K562 (cell line): ENCODE measurements at regions not wholly inside any gene's neighbourhood (a gene's known extent, or its start where the extent isn't known, plus 50 kb on each side); places are given as distances from the start of the nearest gene placed in this dataset.

Experiments used
- ATAC-seq: fragments of 200-7000 bp; cut with Tn5 transposase; 3 replicates; pipeline ENCODE4 v1.9.1; 2020; ENCODE audit warnings: moderate library complexity
- BruUV-seq: library from RNA; stranded (reverse); fragments of 400-500 nt; replicated peaks from 2 replicates; lab custom pipeline; 2021; lab: Mats Ljungman, UMichigan
- CTCF ChIA-PET: fragments of 300-600 bp; formaldehyde crosslinking; extraction: SDS; loops from one replicate; lab custom pipeline; 2021; ENCODE audit warnings: low intra/inter-chr PET ratio; lab: Yijun Ruan, JAX
- POLR2A ChIA-PET: fragments of 300-600, 350-650 bp; sonication (Branson Sonifier 250); formaldehyde crosslinking; extraction: SDS; loops from one replicate; lab custom pipeline; 2021; ENCODE audit warnings: antibody characterized with exemption, inconsistent platforms; lab: Yijun Ruan, JAX
- DNase-seq, 4 experiments: peaks; one replicate each; pipeline versions ENCODE4 v3.0.0 to v3.0.0-alpha.2; 2011 to 2018; ENCODE audit warnings: low spot score in 3 of 4, mixed read lengths in 3 of 4; ENCODE audit errors: extremely low read depth in 1 of 4
- FAIRE-seq: peaks from 2 replicates; lab custom pipeline; 2011; peaks lifted over from hg19 to GRCh38; lab: Jason Lieb, UNC
- H2AFZ ChIP-seq: 2 replicates; pipeline ENCODE4 v1.6.0; 2011; ENCODE audit warnings: low read depth, low read length, control low read depth, inconsistent platforms
- H3K27ac ChIP-seq: fragments of 200-600 bp; 3 replicates; pipeline ENCODE4 v1.8.0; 2011; ENCODE audit warnings: low read depth, mild to moderate bottlenecking, control low read depth, inconsistent platforms, low read length, moderate library complexity, mixed read lengths; ENCODE audit errors: extremely low read depth
- H3K27me3 ChIP-seq, 2 experiments: fragments of 300-600 bp in 1 of 2; 2 replicates in 1 of 2; 3 replicates in 1 of 2; pipeline versions ENCODE4 v1.6.0 to v1.8.0; 2011; ENCODE audit warnings: inconsistent platforms in 2 of 2, low read length in 2 of 2, mild to moderate bottlenecking in 1 of 2, mixed read lengths in 1 of 2, moderate library complexity in 1 of 2; ENCODE audit not compliant: control insufficient read depth in 2 of 2, insufficient read depth in 2 of 2
- H3K36me3 ChIP-seq: fragments of 300-600 bp; 3 replicates; pipeline ENCODE4 v1.8.0; 2011; ENCODE audit warnings: mild to moderate bottlenecking, low read length, inconsistent platforms; ENCODE audit not compliant: control insufficient read depth, insufficient read depth
- H3K4me1 ChIP-seq, 2 experiments: fragments of 200-600 bp in 1 of 2; replicated peaks in 1 of 2; 2 replicates in 1 of 2; 3 replicates in 1 of 2; pipeline versions ENCODE4 v1.5.1 to v1.8.0; 2011; ENCODE audit warnings: inconsistent platforms in 2 of 2, low read length in 2 of 2, mild to moderate bottlenecking in 1 of 2, mixed read lengths in 1 of 2, moderate library complexity in 1 of 2; ENCODE audit not compliant: control insufficient read depth in 2 of 2, insufficient read depth in 2 of 2
- H3K4me2 ChIP-seq: 2 replicates; pipeline ENCODE4 v1.6.1; 2011; ENCODE audit warnings: low read length, control low read depth, inconsistent platforms, mixed read lengths; ENCODE audit not compliant: insufficient read depth
- H3K4me3 ChIP-seq: fragments of 200-600 bp; sonication (generic), shearing (Covaris generic); 2 replicates; pipeline ENCODE4 v1.5.1; 2016; ENCODE audit warnings: control low read depth, inconsistent platforms
- H3K79me2 ChIP-seq: fragments of 200-600 bp; 3 replicates; pipeline ENCODE4 v1.8.0; 2011; ENCODE audit warnings: low read length, inconsistent platforms; ENCODE audit not compliant: control insufficient read depth, insufficient read depth
- H3K9ac ChIP-seq, 2 experiments: 2 replicates each; pipeline versions ENCODE4 v1.6.0 to v1.6.1; 2011; ENCODE audit warnings: low read depth in 2 of 2, low read length in 2 of 2, control low read depth in 1 of 2, inconsistent platforms in 1 of 2, mild to moderate bottlenecking in 1 of 2, mixed read lengths in 1 of 2; ENCODE audit not compliant: insufficient read depth in 1 of 2
- H3K9me1 ChIP-seq: one replicate; pipeline ENCODE4 v1.6.0; 2011; ENCODE audit warnings: inconsistent platforms, mild to moderate bottlenecking, low read length, moderate library complexity; ENCODE audit not compliant: control insufficient read depth, insufficient read depth
- H3K9me3 ChIP-seq: replicated peaks from 2 replicates; pipeline ENCODE4 v1.5.1; 2011; ENCODE audit warnings: low read depth, low read length, inconsistent platforms; ENCODE audit not compliant: control insufficient read depth, insufficient read depth
- H4K20me1 ChIP-seq: replicated peaks from 2 replicates; pipeline ENCODE4 v1.6.1; 2011; ENCODE audit warnings: low read length, inconsistent platforms, mixed read lengths; ENCODE audit not compliant: control insufficient read depth, insufficient read depth
- ERF ChIP-seq: fragments of 450-650 bp; formaldehyde crosslinking; IDR thresholded peaks from 2 replicates; pipeline ENCODE4 v1.4.0; 2020; ENCODE audit warnings: mild to moderate bottlenecking, mixed read lengths
- EZH2 ChIP-seq: IDR thresholded peaks from 2 replicates; pipeline ENCODE4 v1.6.1; 2012; ENCODE audit warnings: low read depth, mild to moderate bottlenecking, inconsistent platforms, low read length, borderline replicate concordance
- HBP1 ChIP-seq: fragments of 450-650 bp; formaldehyde crosslinking; IDR thresholded peaks from 2 replicates; pipeline ENCODE4 v1.4.0; 2022; ENCODE audit warnings: missing genetic modification characterization
- MYNN ChIP-seq, 2 experiments: sonication (generic); formaldehyde crosslinking in 1 of 2; IDR thresholded peaks; 2 replicates each; pipeline versions ENCODE4 v1.5.0 to v1.6.1; 2016 to 2020; ENCODE audit warnings: antibody characterized with exemption in 1 of 2, missing genetic modification reagents in 1 of 2
- RBM17 ChIP-seq: fragments of 200-400 bp; formaldehyde crosslinking; IDR thresholded peaks from 2 replicates; pipeline ENCODE4 v1.6.1; 2017; ENCODE audit warnings: low read depth, mild to moderate bottlenecking, low read length, borderline replicate concordance
- RBM22 ChIP-seq: fragments of 200-400 bp; formaldehyde crosslinking; IDR thresholded peaks from 2 replicates; pipeline ENCODE4 v1.6.1; 2018; ENCODE audit warnings: low read length, low read depth; ENCODE audit not compliant: poor library complexity, severe bottlenecking
- TCF7L2 ChIP-seq: fragments of 150-350 bp; IDR thresholded peaks from 2 replicates; pipeline ENCODE4 v1.6.1; 2016; ENCODE audit warnings: low read depth, mild to moderate bottlenecking, low read length, moderate library complexity
- ZBTB34 ChIP-seq: fragments of 250-450 bp; sonication (Bioruptor Pico); IDR thresholded peaks from 2 replicates; pipeline ENCODE4 v1.8.0; 2021; ENCODE audit warnings: mild to moderate bottlenecking, moderate library complexity
- ZNF24 ChIP-seq: fragments of 450-650 bp; IDR thresholded peaks from 2 replicates; pipeline ENCODE4 v1.6.1; 2016
- ZNF316 ChIP-seq: fragments of 450-650 bp; IDR thresholded peaks from 2 replicates; pipeline ENCODE4 v1.6.1; 2016
- ZNF407 ChIP-seq: fragments of 450-650 bp; IDR thresholded peaks from 2 replicates; pipeline ENCODE4 v1.6.1; 2016; ENCODE audit warnings: low read depth
- ZNF431 ChIP-seq: sonication (generic); formaldehyde crosslinking; IDR thresholded peaks from 2 replicates; pipeline ENCODE4 v1.8.0; 2022; ENCODE audit warnings: mild to moderate bottlenecking, missing genetic modification reagents
- ZNF584 ChIP-seq: fragments of 200-800 bp; sonication (Bioruptor generic); IDR thresholded peaks from 2 replicates; pipeline ENCODE4 v1.6.1; 2016; ENCODE audit warnings: low read depth, mild to moderate bottlenecking, missing genetic modification characterization, missing compliant biosample characterization
- WGBS: fragments of 100-300 bp; shearing (Covaris generic); methylation state at CpG from one replicate; pipeline ENCODE4 v1.1.6; 2016; ENCODE audit warnings: low coverage, mixed read lengths; ENCODE audit not compliant: insufficient coverage; ENCODE audit errors: missing lambda C conversion rate; 5-methylcytosine and 5-hydroxymethylcytosine counted together
- in situ Hi-C: fragments of 300-500 bp; cut with MboI; formaldehyde crosslinking; loops from 4 replicates; pipeline ENCODE4 v1.15.0; 2018; ENCODE audit warnings: inconsistent platforms, mixed read lengths
- intact Hi-C: fragments of 100-400 bp; cut with micrococcal nuclease; formaldehyde crosslinking; loops from 2 replicates; pipeline ENCODE4 v1.14.2; 2022

- Histone ChIP-seq H3K79me2 (no peaks in the 10 kb centered on the region), H3K9me3 (no peaks in the 10 kb centered on the region), H3K9ac (no peak overlapping the region), H3K4me2 (no peak overlapping the region), H3K4me1 (no peaks in the 10 kb centered on the region), H3K9me1 (no peaks in the 10 kb centered on the region), H3K27me3 (no peaks in the 10 kb centered on the region), H3K27ac (no peak overlapping the region), H3K36me3 (no peaks in the 10 kb centered on the region), H3K4me3 (no peak overlapping the region), H4K20me1 (no peaks in the 10 kb centered on the region), H2AFZ (no peak overlapping the region)
- ChIA-PET CTCF (no interaction called here), POLR2A (no interaction called here)
- BruUV-seq = no TSS peak
- intact Hi-C loops = no loop called here
- no peak for ATAC-seq
- in situ Hi-C loops = no loop called here
- no peak for DNase-seq
- 6% methylated on average over 4 of the region's 4 CpGs for WGBS
- no peak for FAIRE-seq
- TF ChIP-seq ZBTB34 (CRISPR knock-in tag) (no peak), TCF7L2 (no peak), ZNF407 (no peak), MYNN (IDR thresholded peaks at IDR 0.05) (no peak), MYNN (CRISPR knock-in tag; IDR thresholded peaks at IDR 0.05) (no peak), ERF (no peak), HBP1 (CRISPR knock-in tag) (no peak), RBM22 (no peak), ZNF316 (no peak), ZNF431 (CRISPR knock-in tag) (no peak), ZNF24 (no peak), EZH2 (no peak), ZNF584 (CRISPR knock-in tag) (no peak), RBM17 (no peak)
Observed at GRCh38 chr13:55159765-55160164, 1981.0 kb upstream of the PRR20A start.
